Non-pigmented ciliary epithelial cell (primary cell): ENCODE measurements at regions not wholly inside any gene's neighbourhood (a gene's known extent, or its start where the extent isn't known, plus 50 kb on each side); places are given as distances from the start of the nearest gene placed in this dataset.
A peak's percentile ranks its signal among the peaks of the same experiment; 100 is the strongest.

Source experiments
- DNase-seq: peaks from one replicate; pipeline ENCODE4 v3.0.0-alpha.2; 2010; ENCODE audit warnings: low read depth

GRCh38 chr9:35540315-35540714 lies 50.4 kb downstream of the RUSC2 start:
- no peak for DNase-seq

GRCh38 chr9:35546853-35547252 lies 56.9 kb downstream of the RUSC2 start:
- DNase-seq: no peak

- no peak for DNase-seq
Observed at GRCh38 chr9:35547889-35548418, 57.1 kb upstream of the TESK1 start.

- no peak for DNase-seq
Observed at GRCh38 chr9:35548571-35548970, 56.5 kb upstream of the TESK1 start.

DNA sequence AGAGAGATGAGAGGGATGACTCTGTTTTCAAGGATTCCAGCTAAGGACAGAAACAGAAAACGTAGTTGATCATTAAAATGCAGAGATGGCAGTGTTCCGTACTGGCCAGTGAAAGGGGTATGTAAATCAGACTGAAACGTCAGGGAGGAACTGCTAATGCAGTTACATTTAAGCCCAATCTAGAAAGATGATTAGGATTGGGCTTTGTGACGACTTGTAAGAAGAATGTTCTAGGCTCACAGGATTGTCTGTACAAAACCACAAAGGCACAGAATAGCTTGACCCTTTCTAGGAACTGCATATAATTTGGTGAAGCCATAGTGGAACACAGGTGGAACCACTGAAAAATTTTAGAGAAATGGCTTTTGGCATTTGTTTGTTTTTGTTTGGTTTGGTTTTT lies 55.6 kb upstream of the TESK1 start:
- DNase-seq: no peak

- DNase-seq: no peak
Observed at GRCh38 chr9:35552376-35552775, 52.7 kb upstream of the TESK1 start.

- peak; percentile 18 for DNase-seq
Observed at GRCh38 chr9:35552837-35553236, 52.2 kb upstream of the TESK1 start.

DNA sequence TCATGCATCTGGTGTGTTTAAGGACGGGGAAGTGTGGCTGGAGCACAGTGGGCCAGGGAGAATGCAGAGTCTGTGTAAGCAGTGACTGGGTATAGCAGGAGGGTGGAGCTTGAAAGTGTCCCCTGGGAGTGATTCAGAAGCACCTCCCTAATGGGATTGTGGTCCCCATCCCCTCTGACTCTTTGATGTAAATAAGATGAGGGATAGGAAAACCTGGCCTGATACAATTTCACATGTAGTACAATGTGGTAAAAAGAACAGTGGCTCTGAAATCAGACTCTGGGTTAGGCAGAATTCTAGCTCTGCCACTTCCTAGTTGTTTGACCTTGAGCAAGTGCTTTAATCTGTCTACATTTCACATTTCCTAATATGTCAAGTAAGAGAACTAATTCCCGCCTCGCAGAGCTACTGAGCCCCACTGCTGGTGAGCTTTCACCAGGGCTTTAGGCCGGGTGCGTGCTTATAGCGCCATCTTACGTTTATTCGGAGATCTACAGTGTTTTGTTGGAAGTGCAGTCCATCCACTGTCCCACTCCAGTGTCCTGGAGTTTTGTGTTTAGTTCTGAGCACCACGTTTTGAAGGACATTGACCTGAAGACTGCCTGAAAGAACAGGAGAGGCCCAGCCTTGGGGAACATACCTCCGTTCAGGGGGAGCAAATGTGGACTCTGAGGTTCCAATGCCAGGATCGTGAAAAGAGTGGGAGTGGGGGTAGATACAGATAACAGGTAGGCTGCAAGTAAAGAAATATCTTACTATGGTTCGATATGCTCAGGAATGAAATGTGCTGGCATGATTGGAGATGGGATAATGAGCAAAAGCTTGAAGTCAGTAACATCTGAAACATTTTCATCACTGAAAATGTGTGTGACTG lies 51.2 kb upstream of the TESK1 start:
- DNase-seq: peak; percentile 43

DNA sequence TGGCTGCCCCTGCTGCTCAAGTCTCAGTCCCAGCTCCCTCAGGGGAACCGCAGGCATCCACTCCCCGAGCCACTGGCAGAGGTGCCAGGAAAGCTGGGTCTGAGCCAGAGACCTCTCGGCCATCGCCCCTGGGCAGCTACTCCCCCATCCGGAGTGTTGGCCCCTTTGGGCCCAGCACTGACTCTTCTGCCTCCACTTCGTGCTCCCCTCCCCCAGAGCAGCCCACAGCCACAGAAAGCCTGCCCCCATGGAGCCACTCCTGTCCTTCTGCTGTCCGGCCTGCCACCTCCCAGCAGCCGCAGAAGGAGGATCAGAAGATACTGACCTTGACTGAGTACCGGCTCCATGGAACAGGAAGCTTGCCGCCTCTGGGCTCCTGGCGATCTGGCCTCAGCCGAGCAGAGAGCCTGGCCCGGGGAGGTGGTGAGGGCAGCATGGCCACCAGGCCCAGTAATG lies 49.8 kb upstream of the TESK1 start:
- no peak for DNase-seq
